ENCODE measurements at regions not wholly inside any gene's neighbourhood (a gene's known extent, or its start where the extent isn't known, plus 50 kb on each side); places are given as distances from the start of the nearest gene placed in this dataset.

DNA sequence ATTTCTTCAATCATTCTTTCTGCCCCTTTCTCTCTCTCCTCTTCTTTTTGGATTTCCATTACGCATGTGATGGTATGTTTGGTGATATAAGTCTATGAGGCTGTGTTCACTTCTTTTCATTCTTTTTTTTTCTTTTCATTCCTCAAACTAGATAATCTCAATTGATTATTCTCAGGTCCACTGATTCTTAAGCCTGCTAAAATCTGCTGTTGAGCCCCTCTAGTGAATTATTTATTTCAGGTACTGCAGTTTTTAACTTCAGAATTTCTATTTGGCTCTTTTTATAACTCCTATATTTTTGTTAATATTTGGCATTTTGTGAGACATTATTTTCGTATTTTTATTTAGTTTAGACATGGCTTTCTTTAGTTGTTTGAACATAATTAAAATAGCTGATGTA lies 671.3 kb upstream of the NECTIN3 start:
- no peak overlapping the region for H3K27ac ChIP-seq (ENCODE audit: low read depth in 1 of 2, low read length in 2 of 2)
- peaks cover 2 to 18% (median 7%) of the 10 kb centered on the region in 4 donors for H3K4me1 ChIP-seq (ENCODE audit: control insufficient read depth in 4 of 4, insufficient read depth in 4 of 4, low read length in 3 of 4)
- WGBS = 83% methylated on average over 2 of the region's 2 CpGs
- TF ChIP-seq YY1 (IDR thresholded peaks at IDR 0.05) (no peak), FOXA2 (IDR thresholded peaks at IDR 0.05) (no peak), NR2F2 (IDR thresholded peaks at IDR 0.05) (no peak), HNF4G (IDR thresholded peaks at IDR 0.05) (no peak), TAF1 (conservative IDR thresholded peaks at IDR 0.05) (no peak), SP1 (IDR thresholded peaks at IDR 0.05) (no peak), HNF4A (conservative IDR thresholded peaks at IDR 0.05) (no peak), GABPA (IDR thresholded peaks at IDR 0.05 in 1 of 2, conservative IDR thresholded peaks at IDR 0.05 in 1 of 2) (no peak)
- TF ChIP-seq, protein P1, sequence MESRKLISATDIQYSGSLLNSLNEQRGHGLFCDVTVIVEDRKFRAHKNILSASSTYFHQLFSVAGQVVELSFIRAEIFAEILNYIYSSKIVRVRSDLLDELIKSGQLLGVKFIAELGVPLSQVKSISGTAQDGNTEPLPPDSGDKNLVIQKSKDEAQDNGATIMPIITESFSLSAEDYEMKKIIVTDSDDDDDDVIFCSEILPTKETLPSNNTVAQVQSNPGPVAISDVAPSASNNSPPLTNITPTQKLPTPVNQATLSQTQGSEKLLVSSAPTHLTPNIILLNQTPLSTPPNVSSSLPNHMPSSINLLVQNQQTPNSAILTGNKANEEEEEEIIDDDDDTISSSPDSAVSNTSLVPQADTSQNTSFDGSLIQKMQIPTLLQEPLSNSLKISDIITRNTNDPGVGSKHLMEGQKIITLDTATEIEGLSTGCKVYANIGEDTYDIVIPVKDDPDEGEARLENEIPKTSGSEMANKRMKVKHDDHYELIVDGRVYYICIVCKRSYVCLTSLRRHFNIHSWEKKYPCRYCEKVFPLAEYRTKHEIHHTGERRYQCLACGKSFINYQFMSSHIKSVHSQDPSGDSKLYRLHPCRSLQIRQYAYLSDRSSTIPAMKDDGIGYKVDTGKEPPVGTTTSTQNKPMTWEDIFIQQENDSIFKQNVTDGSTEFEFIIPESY (IDR thresholded peaks at IDR 0.05) = no peak
- TF ChIP-seq, protein P2, sequence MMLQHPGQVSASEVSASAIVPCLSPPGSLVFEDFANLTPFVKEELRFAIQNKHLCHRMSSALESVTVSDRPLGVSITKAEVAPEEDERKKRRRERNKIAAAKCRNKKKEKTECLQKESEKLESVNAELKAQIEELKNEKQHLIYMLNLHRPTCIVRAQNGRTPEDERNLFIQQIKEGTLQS (IDR thresholded peaks at IDR 0.05) = no peak
- TF ChIP-seq, protein P3, sequence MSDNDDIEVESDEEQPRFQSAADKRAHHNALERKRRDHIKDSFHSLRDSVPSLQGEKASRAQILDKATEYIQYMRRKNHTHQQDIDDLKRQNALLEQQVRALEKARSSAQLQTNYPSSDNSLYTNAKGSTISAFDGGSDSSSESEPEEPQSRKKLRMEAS (IDR thresholded peaks at IDR 0.05) = no peak
- H3K4me3 ChIP-seq (ENCODE audit: low read depth in 1 of 3, low read length in 3 of 3) = no peak overlapping the region
- no peaks in the 10 kb centered on the region for H3K9me3 ChIP-seq (ENCODE audit: control insufficient read depth in 4 of 4, low read length in 3 of 4)
- DNase-seq (ENCODE audit: low spot score) = no peak
- H3K27me3 ChIP-seq (ENCODE audit: control insufficient read depth in 4 of 4, insufficient read depth in 4 of 4, low read length in 3 of 4) = no peaks in the 10 kb centered on the region
- H3K36me3 ChIP-seq (ENCODE audit: control insufficient read depth in 4 of 4, insufficient read depth in 3 of 4, low read depth in 1 of 4, low read length in 3 of 4) = no peaks in the 10 kb centered on the region
- H3K9ac ChIP-seq (ENCODE audit: low read depth in 1 of 2, low read length in 2 of 2) = no peak overlapping the region

DNA sequence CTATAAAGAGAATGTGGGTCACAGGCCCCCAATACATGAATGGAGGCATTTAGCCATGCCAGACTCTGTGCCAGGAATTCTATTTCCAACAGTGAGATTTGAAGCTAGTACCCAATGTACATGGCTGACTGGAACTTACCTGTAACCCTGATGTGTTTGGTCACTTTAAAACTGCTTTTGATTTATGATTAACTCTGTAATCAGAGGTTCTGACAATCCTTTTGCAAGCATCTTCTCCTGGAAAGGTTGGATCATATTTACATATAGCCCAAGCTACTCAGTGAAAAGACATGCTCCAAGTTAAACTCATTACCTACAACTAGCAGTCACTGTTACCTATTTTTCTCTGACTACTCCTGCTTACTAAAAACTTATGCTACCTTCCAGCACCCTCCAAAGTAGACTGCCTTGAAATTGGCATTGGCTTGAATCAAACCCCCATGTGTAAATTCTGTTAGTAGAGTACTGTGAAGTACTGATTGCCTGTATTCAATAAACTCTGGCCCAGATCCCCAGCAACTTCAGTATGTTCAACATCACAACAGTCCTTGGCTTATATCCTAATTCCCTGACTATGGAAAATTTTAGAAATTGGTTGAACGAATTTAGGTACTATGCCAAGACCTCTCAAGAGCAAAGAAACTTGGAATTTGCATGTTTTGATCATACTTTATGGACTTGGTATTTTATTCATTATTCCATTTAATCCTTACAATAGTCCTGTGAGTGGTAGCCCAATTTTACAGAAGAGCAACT lies 665.6 kb upstream of the NECTIN3 start:
- TF ChIP-seq GABPA (IDR thresholded peaks at IDR 0.05 in 1 of 2, conservative IDR thresholded peaks at IDR 0.05 in 1 of 2) (no peak), SP1 (IDR thresholded peaks at IDR 0.05) (no peak), FOXA1 (IDR thresholded peaks at IDR 0.05) (no peak), EGR1 (IDR thresholded peaks at IDR 0.05; ENCODE audit: low read depth in 2 of 2) (no peak)
- TF ChIP-seq, protein P4, sequence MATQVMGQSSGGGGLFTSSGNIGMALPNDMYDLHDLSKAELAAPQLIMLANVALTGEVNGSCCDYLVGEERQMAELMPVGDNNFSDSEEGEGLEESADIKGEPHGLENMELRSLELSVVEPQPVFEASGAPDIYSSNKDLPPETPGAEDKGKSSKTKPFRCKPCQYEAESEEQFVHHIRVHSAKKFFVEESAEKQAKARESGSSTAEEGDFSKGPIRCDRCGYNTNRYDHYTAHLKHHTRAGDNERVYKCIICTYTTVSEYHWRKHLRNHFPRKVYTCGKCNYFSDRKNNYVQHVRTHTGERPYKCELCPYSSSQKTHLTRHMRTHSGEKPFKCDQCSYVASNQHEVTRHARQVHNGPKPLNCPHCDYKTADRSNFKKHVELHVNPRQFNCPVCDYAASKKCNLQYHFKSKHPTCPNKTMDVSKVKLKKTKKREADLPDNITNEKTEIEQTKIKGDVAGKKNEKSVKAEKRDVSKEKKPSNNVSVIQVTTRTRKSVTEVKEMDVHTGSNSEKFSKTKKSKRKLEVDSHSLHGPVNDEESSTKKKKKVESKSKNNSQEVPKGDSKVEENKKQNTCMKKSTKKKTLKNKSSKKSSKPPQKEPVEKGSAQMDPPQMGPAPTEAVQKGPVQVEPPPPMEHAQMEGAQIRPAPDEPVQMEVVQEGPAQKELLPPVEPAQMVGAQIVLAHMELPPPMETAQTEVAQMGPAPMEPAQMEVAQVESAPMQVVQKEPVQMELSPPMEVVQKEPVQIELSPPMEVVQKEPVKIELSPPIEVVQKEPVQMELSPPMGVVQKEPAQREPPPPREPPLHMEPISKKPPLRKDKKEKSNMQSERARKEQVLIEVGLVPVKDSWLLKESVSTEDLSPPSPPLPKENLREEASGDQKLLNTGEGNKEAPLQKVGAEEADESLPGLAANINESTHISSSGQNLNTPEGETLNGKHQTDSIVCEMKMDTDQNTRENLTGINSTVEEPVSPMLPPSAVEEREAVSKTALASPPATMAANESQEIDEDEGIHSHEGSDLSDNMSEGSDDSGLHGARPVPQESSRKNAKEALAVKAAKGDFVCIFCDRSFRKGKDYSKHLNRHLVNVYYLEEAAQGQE (IDR thresholded peaks at IDR 0.05) = no peak
- TF ChIP-seq, protein P3 (IDR thresholded peaks at IDR 0.05) = no peak
- H3K27ac ChIP-seq (ENCODE audit: low read depth in 1 of 2, low read length in 2 of 2) = no peak overlapping the region
- H3K9me3 ChIP-seq (ENCODE audit: control insufficient read depth in 4 of 4, low read length in 3 of 4) = no peaks in the 10 kb centered on the region
- no peak for DNase-seq (ENCODE audit: low spot score)
- H3K4me3 ChIP-seq (ENCODE audit: low read depth in 1 of 3, low read length in 3 of 3) = no peak overlapping the region
- H3K27me3 ChIP-seq (ENCODE audit: control insufficient read depth in 4 of 4, insufficient read depth in 4 of 4, low read length in 3 of 4) = no peaks in the 10 kb centered on the region
- WGBS = 76% methylated on average over 1 of the region's 1 CpG
- no peak overlapping the region for H3K9ac ChIP-seq (ENCODE audit: low read depth in 1 of 2, low read length in 2 of 2)
- H3K4me1 ChIP-seq (ENCODE audit: control insufficient read depth in 4 of 4, insufficient read depth in 4 of 4, low read length in 3 of 4) = no peaks in the 10 kb centered on the region
- H3K36me3 ChIP-seq (ENCODE audit: control insufficient read depth in 4 of 4, insufficient read depth in 3 of 4, low read depth in 1 of 4, low read length in 3 of 4) = no peaks in the 10 kb centered on the region
